Tibial artery (tissue), 4 donors: ENCODE measurements at regions not wholly inside any gene's neighbourhood (a gene's known extent, or its start where the extent isn't known, plus 50 kb on each side); places are given as distances from the start of the nearest gene placed in this dataset.
"Not testable (repeated sequence)": the region's sequence is repeated elsewhere in the genome, so short reads cannot be mapped to it uniquely, and the experiment has no call there.

Source experiments
- DNase-seq, 2 donors: peaks; one replicate each; pipeline ENCODE4 v3.0.0-alpha.2; 2019
- H3K27ac ChIP-seq, 2 donors: fragments of 200-600 bp; sonication (generic) in 1 of 2; 1 replicate in 1 of 2; 2 replicates in 1 of 2; pipeline ENCODE4 v1.5.1; 2018 to 2019; ENCODE audit warnings: mild to moderate bottlenecking in 1 of 2
- H3K27me3 ChIP-seq, 2 donors: fragments of 200-600 bp; sonication (generic) in 1 of 2; one replicate each; pipeline versions ENCODE4 v1.5.1 to v1.6.0; 2016 to 2019
- H3K36me3 ChIP-seq, 3 donors: fragments of 200-600 bp; sonication (generic) in 2 of 3; one replicate each; pipeline ENCODE4 v1.5.1; 2016 to 2019; ENCODE audit warnings: mild to moderate bottlenecking in 2 of 3
- H3K4me1 ChIP-seq, 4 donors: fragments of 200-600 bp; sonication (generic) in 2 of 4; 1 replicate in 3 of 4; 2 replicates in 1 of 4; pipeline ENCODE4 v1.5.1; 2016 to 2019
- H3K4me3 ChIP-seq, 2 donors: fragments of 200-600 bp; sonication (generic) in 1 of 2; 1 replicate in 1 of 2; 2 replicates in 1 of 2; pipeline ENCODE4 v1.5.1; 2018 to 2019; ENCODE audit warnings: mild to moderate bottlenecking in 2 of 2
- H3K9me3 ChIP-seq, 3 donors: fragments of 200-600 bp; sonication (generic) in 1 of 3; one replicate each; pipeline ENCODE4 v1.5.1; 2016 to 2019
- intact Hi-C: fragments of 100-400 bp; cut with DNase I; formaldehyde crosslinking; loops from one replicate; pipeline ENCODE4 v1.15.0; 2023; ENCODE audit warnings: low total_unique reads
- TF ChIP-seq, protein P1 (sequence below), 2 experiments: fragments of 200-600 bp in 1 of 2; fragments of 450-650 bp in 1 of 2; IDR thresholded peaks; one replicate each; pipeline ENCODE4 v1.5.1; 2017 to 2019; ENCODE audit warnings: antibody characterized with exemption in 2 of 2, mild to moderate bottlenecking in 1 of 2, moderate library complexity in 1 of 2

DNA sequence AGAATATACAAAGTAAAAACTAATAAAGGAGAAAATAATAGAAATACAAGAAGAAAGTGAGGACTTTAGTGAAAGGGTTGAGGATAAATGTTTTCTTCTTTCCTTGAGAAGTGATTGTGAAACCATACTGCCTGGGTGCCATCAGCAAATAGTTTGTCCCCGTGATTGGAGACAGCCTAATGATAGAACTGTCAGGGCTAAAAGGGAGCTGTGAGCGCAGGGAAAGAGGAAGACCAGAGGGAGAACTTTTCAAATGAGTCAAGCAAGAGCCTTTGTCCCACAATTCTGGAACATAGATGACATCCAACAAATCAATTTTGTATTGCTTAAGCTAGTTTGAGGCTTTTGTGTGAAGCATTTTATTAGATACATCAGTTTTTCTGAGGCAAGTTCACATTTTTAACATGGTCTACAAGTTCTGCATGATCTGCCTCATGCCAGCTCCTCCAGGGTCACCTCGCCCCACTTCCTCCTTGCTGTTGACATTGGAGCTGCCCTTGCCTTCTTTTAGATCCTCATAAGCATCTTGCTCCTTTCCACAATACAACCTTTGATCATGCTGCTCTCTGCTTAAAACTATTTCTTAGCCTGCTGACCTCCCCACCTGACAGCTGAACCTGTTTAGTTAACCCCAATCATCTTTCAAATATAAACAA lies 213.4 kb upstream of the REG3G start:
- intact Hi-C loops, result no loop called here
- H3K27me3 ChIP-seq, result no peaks in the 10 kb centered on the region
- DNase-seq, result no peak

DNA sequence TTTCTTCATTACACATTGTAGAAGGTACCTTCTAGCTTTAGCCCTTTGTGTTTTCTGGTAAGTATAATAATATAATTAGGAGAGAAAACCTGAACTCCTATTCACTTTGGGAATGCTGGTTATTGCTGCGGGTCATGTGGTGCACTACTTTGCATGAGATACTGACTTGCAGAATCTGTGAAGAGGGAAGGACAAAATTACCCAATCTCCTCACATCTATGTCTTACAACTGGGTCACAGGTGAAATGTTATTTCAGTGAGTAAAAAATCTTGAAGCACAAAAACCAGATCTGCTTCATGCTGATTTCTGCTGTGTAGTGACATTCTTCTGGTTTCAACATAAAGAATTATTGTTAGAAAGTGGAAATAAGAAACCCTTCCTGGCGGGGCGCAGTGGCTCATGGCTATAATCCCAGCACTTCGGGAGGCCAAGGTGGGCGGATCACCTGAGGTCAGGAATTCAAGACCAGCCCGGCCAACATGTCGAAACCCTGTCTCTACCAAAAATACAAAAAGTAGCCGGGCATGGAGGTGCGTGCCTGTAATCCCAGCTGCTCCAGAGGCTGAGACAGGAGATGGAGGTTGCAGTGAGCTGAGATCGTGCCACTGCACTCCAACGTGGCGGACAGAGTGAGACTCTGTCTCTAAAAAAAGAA lies 211.0 kb upstream of the REG3G start:
- Histone ChIP-seq H3K27ac (no peak overlapping the region), H3K9me3 (no peaks in the 10 kb centered on the region), H3K4me3 (no peak overlapping the region), H3K4me1 (no peaks in the 10 kb centered on the region), H3K36me3 (no peaks in the 10 kb centered on the region), H3K27me3 (no peaks in the 10 kb centered on the region)
- intact Hi-C loops, result no loop called here
- no peak for DNase-seq
- TF ChIP-seq, protein P1, sequence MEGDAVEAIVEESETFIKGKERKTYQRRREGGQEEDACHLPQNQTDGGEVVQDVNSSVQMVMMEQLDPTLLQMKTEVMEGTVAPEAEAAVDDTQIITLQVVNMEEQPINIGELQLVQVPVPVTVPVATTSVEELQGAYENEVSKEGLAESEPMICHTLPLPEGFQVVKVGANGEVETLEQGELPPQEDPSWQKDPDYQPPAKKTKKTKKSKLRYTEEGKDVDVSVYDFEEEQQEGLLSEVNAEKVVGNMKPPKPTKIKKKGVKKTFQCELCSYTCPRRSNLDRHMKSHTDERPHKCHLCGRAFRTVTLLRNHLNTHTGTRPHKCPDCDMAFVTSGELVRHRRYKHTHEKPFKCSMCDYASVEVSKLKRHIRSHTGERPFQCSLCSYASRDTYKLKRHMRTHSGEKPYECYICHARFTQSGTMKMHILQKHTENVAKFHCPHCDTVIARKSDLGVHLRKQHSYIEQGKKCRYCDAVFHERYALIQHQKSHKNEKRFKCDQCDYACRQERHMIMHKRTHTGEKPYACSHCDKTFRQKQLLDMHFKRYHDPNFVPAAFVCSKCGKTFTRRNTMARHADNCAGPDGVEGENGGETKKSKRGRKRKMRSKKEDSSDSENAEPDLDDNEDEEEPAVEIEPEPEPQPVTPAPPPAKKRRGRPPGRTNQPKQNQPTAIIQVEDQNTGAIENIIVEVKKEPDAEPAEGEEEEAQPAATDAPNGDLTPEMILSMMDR (IDR thresholded peaks at IDR 0.05), result no peak

More for the DNA sequence above, 213.4 kb upstream of the REG3G start:
- TF ChIP-seq, protein P1 (IDR thresholded peaks at IDR 0.05), result no peak
- H3K27ac ChIP-seq, result no peak overlapping the region
- H3K9me3 ChIP-seq, result no peaks in the 10 kb centered on the region
- no peaks in the 10 kb centered on the region for H3K4me1 ChIP-seq
- no peak overlapping the region for H3K4me3 ChIP-seq
- H3K36me3 ChIP-seq, result no peaks in the 10 kb centered on the region

DNA sequence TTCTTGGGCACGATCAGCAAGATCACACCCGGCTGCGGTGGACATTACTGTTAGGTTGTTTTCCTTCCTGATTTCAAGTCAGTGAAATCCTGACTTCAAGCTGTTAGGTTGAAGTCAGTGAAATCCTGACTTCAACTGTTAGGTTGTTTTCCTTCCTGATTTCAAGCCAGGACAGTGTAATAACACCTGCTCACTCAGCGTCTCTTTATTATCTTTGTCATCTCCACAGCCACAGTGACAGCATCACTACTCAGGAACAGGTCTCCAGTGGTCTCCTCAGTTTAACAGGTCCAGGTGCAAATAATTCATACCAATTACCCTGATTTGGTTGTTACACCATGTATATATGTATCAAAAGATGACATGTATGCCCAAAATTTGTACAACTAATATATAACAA lies 208.1 kb upstream of the REG3G start:
- H3K4me3 ChIP-seq, result no peak overlapping the region
- H3K36me3 ChIP-seq, result no peaks in the 10 kb centered on the region
- H3K9me3 ChIP-seq, result no peaks in the 10 kb centered on the region
- no peak overlapping the region for H3K27ac ChIP-seq
- DNase-seq, result no peak
- intact Hi-C loops, result no loop called here
- TF ChIP-seq, protein P1 (IDR thresholded peaks at IDR 0.05), result no peak
- no peaks in the 10 kb centered on the region for H3K27me3 ChIP-seq
- no peaks in the 10 kb centered on the region for H3K4me1 ChIP-seq

DNA sequence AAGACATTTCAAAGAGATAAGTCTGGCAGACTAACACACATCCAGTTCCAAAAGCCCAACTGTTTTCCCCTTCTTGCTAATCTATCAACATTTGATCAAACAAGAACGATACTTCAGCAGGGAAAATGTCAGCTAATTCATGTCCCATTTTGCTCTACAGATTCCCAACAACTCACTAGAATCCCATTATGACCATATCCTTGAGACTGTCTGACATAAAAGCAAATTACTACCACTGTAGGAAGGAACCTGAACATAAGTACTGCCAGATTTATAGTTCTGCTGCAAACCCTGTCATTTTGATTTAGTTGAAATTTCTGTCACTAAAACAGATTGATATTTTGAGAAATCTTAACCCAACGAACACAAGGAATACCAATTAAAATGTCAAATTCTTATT lies 193.0 kb upstream of the REG3G start:
- TF ChIP-seq, protein P1 (IDR thresholded peaks at IDR 0.05), result no peak
- H3K9me3 ChIP-seq, result no peaks in the 10 kb centered on the region
- DNase-seq, result no peak
- H3K4me3 ChIP-seq, result no peak overlapping the region
- no peaks in the 10 kb centered on the region for H3K27me3 ChIP-seq
- no peak overlapping the region for H3K27ac ChIP-seq
- H3K4me1 ChIP-seq, result no peaks in the 10 kb centered on the region
- no peaks in the 10 kb centered on the region for H3K36me3 ChIP-seq
- intact Hi-C loops, result no loop called here

- no peaks in the 10 kb centered on the region for H3K9me3 ChIP-seq
- H3K36me3 ChIP-seq, result no peaks in the 10 kb centered on the region
- H3K4me1 ChIP-seq, result no peaks in the 10 kb centered on the region
- DNase-seq, result no peak
- intact Hi-C loops, result no loop called here
- H3K4me3 ChIP-seq, result no peak overlapping the region
- TF ChIP-seq, protein P1 (IDR thresholded peaks at IDR 0.05), result no peak
- H3K27ac ChIP-seq, result no peak overlapping the region
- H3K27me3 ChIP-seq, result no peaks in the 10 kb centered on the region
These were observed 186.2 kb upstream of the REG3G start for GRCh38 chr2:78839259-78839658.

GRCh38 chr2:78840311-78840710 lies 185.2 kb upstream of the REG3G start:
- intact Hi-C loops, H3K27me3 ChIP-seq, H3K9me3 ChIP-seq, H3K27ac ChIP-seq, DNase-seq, H3K4me1 ChIP-seq, H3K4me3 ChIP-seq, H3K36me3 ChIP-seq: not testable (repeated sequence)
